GM10266 (cell line): ENCODE measurements at regions not wholly inside any gene's neighbourhood (a gene's known extent, or its start where the extent isn't known, plus 50 kb on each side); places are given as distances from the start of the nearest gene placed in this dataset.

ENCODE experiments used
- DNase-seq: peaks from one replicate; pipeline ENCODE4 v3.0.0; 2012; ENCODE audit errors: extremely low spot score
- TF ChIP-seq, protein P1 (sequence below): IDR thresholded peaks from 2 replicates; pipeline ENCODE4 v1.5.1; 2012; ENCODE audit warnings: mild to moderate bottlenecking, low read depth; ENCODE audit not compliant: control insufficient read depth, insufficient read depth; ENCODE audit errors: missing control alignments

DNA sequence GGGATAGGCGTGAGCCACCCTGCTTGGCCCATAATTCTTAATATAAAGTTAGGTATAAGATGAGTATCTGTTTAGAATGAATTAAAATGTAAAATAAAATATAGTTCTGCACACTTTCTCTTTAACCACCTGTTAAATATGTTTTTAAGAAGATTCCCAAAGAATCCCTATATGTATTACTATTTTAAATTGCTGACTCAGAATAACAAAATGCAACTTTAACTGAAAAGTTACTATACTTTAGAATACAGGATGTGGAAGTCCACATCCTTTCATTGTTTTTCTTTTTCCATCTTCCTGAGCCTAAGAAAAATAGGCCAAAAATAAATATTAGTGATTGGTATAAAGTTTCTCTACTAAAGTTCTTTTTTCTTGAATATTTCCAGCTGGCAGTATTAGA, 325.6 kb upstream of the EYS start:
- no peak for DNase-seq
- TF ChIP-seq, protein P1, sequence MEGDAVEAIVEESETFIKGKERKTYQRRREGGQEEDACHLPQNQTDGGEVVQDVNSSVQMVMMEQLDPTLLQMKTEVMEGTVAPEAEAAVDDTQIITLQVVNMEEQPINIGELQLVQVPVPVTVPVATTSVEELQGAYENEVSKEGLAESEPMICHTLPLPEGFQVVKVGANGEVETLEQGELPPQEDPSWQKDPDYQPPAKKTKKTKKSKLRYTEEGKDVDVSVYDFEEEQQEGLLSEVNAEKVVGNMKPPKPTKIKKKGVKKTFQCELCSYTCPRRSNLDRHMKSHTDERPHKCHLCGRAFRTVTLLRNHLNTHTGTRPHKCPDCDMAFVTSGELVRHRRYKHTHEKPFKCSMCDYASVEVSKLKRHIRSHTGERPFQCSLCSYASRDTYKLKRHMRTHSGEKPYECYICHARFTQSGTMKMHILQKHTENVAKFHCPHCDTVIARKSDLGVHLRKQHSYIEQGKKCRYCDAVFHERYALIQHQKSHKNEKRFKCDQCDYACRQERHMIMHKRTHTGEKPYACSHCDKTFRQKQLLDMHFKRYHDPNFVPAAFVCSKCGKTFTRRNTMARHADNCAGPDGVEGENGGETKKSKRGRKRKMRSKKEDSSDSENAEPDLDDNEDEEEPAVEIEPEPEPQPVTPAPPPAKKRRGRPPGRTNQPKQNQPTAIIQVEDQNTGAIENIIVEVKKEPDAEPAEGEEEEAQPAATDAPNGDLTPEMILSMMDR = no peak

DNA sequence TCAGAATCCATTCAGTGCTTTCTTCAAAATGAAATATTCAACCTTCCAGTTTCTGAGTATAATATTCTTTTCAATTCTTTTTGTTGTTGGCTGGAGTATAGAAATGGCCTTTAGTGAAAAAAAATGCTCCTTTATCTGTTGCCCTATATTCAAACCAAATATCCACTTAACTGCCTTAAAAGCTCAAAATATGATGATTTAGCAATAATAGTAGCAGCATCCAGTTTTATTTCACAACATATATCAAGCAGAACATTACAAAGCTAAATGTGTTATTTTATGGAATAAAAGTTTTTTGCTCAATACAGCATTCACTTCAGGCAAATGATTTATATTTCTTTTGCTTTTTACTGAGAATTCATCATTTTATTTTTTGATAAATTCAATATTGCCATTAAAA, 322.4 kb upstream of the EYS start:
- TF ChIP-seq, protein P1 = no peak
- DNase-seq = no peak

DNA sequence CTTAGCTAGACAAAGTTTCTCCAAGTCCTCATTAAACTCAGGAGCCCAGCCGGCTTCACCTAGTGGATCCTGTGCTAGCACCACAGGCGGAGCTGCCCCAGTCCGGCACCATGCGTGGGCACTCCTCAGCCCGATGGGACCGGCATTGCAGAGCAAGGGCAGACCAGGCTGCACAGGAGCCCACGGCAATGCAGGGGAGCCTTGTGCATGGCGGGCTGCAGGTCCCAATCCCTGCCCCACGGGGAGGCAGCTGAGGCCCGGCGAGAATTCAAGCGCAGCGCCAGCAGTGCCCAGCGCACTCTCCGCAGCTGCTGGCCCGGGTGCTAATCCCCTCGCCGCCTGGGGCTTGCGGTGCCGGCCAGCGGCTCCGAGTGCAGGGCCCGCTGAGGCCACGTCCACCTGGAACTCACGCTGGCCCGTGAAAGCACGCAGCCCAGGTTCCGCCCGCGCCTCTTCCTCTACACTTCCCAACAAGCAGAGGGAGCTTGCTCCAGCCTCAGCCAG, 292.3 kb upstream of the EYS start:
- TF ChIP-seq, protein P1 = no peak
- no peak for DNase-seq

DNA sequence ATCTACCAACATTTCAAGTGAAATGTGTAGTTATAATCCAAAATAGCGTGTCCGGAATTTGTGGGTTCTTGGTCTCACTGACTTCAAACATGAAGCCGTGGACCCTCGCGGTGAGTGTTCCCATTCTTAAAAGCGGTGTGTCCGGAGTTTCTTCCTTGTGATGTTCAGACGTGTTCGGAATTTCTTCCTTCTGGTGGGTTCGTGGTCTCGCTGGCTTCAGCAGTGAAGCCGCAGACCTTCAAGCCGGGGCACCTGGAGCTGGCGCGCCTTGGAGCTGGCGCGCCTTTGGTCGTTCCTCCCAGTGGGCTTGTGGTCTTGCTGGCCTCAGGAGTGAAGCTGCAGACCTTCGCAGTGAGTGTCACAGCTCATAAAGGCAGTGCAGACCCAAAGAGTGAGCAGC, 291.5 kb upstream of the EYS start:
- TF ChIP-seq, protein P1 = no peak

DNA sequence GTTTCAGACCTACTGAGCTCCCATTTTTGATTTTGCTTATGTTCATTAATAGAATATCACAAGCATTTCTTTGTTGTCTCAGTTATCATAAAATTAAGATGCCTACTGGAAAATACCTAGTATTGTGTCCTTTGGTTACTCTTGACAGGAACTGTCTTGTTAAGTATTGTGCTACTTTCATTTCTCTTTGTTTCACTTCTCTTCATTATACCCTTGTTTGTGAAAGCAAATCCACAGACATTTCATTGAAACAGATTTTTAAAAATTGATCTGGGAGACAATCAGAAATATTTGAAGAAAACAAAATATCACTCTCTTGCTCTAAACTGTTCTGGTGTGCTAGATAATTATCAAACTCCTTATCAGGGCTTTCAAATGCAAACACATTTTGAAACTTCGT, 290.5 kb upstream of the EYS start:
- DNase-seq = no peak
- TF ChIP-seq, protein P1 = no peak

More for the DNA sequence above, 291.5 kb upstream of the EYS start:
- no peak for DNase-seq

DNA sequence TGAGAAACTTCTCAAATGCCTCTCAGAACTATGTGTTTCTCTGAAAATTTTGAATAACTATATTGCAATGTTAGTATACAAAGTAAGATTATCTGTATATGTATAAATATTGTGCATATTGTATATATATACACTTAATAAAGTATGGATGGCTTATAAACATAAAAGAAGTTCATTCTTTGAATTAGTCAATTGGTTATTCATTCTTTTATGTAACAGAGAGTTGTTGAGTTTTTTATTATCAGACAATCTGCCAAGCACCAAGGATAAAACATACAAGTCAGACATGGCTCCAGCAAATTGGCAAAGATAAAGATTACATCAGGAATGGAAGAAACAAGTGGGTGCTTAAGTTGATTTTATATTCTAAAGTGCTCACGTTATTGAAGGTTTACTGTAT, 289.1 kb upstream of the EYS start:
- TF ChIP-seq, protein P1 = no peak
- DNase-seq = no peak

DNA sequence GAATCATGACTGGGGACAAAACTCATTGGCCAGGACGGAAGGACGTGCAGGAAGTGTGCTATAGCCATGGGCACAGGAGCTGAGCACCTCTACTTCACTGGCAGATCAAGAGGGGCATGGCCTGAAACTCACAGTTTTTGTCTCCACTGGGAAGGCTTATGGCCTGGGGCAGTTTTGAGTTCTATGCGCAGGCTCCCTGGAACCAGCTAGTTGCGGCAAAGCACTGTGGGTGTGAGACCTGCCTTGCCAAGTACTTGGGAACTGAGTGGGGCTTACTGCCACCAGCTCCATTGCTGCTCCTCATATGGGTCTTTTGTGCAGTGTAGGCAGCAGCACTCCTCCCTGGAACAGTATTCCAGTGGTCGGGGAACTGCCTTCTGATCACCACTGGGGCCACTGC, 282.6 kb upstream of the EYS start:
- TF ChIP-seq, protein P1 = no peak

More for the DNA sequence above, 282.6 kb upstream of the EYS start:
- DNase-seq = no peak
